Naive thymus-derived CD4-positive, alpha-beta T cell (primary cell): ENCODE measurements at regions not wholly inside any gene's neighbourhood (a gene's known extent, or its start where the extent isn't known, plus 50 kb on each side); places are given as distances from the start of the nearest gene placed in this dataset.

Experiments
- ATAC-seq: fragments of 150-1000 bp; cut with Tn5 transposase; 2 replicates; pipeline ENCODE4 v1.10.0; 2021; ENCODE audit warnings: mild to moderate bottlenecking, moderate library complexity
- CTCF ChIA-PET: fragments of 350-600 bp; sonication (Branson Sonifier 250); formaldehyde crosslinking; loops from one replicate; lab custom pipeline; 2021; ENCODE audit warnings: antibody characterized with exemption; lab: Charles Lee
- POLR2A ChIA-PET: fragments of 350-600 bp; sonication (Branson Sonifier 250); formaldehyde crosslinking; loops from one replicate; lab custom pipeline; 2021; ENCODE audit warnings: antibody characterized with exemption, inconsistent platforms; lab: Charles Lee
- DNase-seq, 9 donors: peaks; one replicate each; pipeline versions ENCODE4 v3.0.0 to v3.0.0-alpha.2; 2020 to 2022; ENCODE audit warnings: mixed read lengths in 1 of 9
- H3K27ac ChIP-seq: one replicate; pipeline ENCODE4 v1.7.0; 2013; ENCODE audit warnings: mild to moderate bottlenecking, low read depth, low read length, moderate library complexity
- H3K27me3 ChIP-seq, 2 donors: one replicate each; pipeline ENCODE4 v1.7.0; 2013; ENCODE audit warnings: low read length in 2 of 2, mild to moderate bottlenecking in 2 of 2, moderate library complexity in 2 of 2; ENCODE audit not compliant: control insufficient read depth in 2 of 2, insufficient read depth in 2 of 2
- H3K36me3 ChIP-seq, 3 experiments: 1 replicate in 2 of 3; 2 replicates in 1 of 3; pipeline ENCODE4 v1.7.0; 2013; ENCODE audit warnings: low read length in 3 of 3, mild to moderate bottlenecking in 3 of 3, moderate library complexity in 1 of 3; ENCODE audit not compliant: insufficient read depth in 3 of 3, control insufficient read depth in 2 of 3
- H3K4me1 ChIP-seq, 2 donors: one replicate each; pipeline ENCODE4 v1.7.0; 2013; ENCODE audit warnings: low read length in 2 of 2, mild to moderate bottlenecking in 2 of 2, moderate library complexity in 1 of 2; ENCODE audit not compliant: control insufficient read depth in 2 of 2, insufficient read depth in 2 of 2
- H3K4me3 ChIP-seq: 2 replicates; pipeline ENCODE4 v1.7.0; 2013; ENCODE audit warnings: mild to moderate bottlenecking, low read length
- H3K9me3 ChIP-seq, 3 experiments: 1 replicate in 2 of 3; 2 replicates in 1 of 3; pipeline ENCODE4 v1.7.0; 2013; ENCODE audit warnings: low read length in 3 of 3; ENCODE audit not compliant: control insufficient read depth in 2 of 3
- H3K27ac Mint-ChIP-seq, 9 donors: one replicate each; pipeline ENCODE4 v1.8.0; 2020 to 2022; ENCODE audit warnings: mixed read lengths in 9 of 9, mild to moderate bottlenecking in 8 of 9, moderate library complexity in 5 of 9, inconsistent platforms in 2 of 9
- H3K27me3 Mint-ChIP-seq, 5 donors: one replicate each; pipeline ENCODE4 v1.8.0; 2021 to 2022; ENCODE audit warnings: mixed read lengths in 5 of 5, mild to moderate bottlenecking in 1 of 5
- H3K36me3 Mint-ChIP-seq, 5 donors: one replicate each; pipeline ENCODE4 v1.8.0; 2020 to 2022; ENCODE audit warnings: mixed read lengths in 5 of 5, mild to moderate bottlenecking in 3 of 5, inconsistent platforms in 1 of 5
- H3K4me1 Mint-ChIP-seq, 7 donors: one replicate each; pipeline ENCODE4 v1.8.0; 2020 to 2022; ENCODE audit warnings: mixed read lengths in 7 of 7, mild to moderate bottlenecking in 3 of 7, inconsistent platforms in 1 of 7
- H3K4me3 Mint-ChIP-seq, 10 donors: one replicate each; pipeline ENCODE4 v1.8.0; 2020 to 2022; ENCODE audit warnings: mild to moderate bottlenecking in 10 of 10, mixed read lengths in 10 of 10, moderate library complexity in 6 of 10, inconsistent platforms in 2 of 10
- H3K9me3 Mint-ChIP-seq, 11 donors: one replicate each; pipeline ENCODE4 v1.8.0; 2020 to 2022; ENCODE audit warnings: mixed read lengths in 11 of 11, mild to moderate bottlenecking in 4 of 11, inconsistent platforms in 1 of 11, moderate library complexity in 1 of 11
- intact Hi-C, 2 donors: fragments of 100-400 bp; cut with micrococcal nuclease; formaldehyde crosslinking; loops; one replicate each; pipeline ENCODE4 v1.15.1; 2023

DNA sequence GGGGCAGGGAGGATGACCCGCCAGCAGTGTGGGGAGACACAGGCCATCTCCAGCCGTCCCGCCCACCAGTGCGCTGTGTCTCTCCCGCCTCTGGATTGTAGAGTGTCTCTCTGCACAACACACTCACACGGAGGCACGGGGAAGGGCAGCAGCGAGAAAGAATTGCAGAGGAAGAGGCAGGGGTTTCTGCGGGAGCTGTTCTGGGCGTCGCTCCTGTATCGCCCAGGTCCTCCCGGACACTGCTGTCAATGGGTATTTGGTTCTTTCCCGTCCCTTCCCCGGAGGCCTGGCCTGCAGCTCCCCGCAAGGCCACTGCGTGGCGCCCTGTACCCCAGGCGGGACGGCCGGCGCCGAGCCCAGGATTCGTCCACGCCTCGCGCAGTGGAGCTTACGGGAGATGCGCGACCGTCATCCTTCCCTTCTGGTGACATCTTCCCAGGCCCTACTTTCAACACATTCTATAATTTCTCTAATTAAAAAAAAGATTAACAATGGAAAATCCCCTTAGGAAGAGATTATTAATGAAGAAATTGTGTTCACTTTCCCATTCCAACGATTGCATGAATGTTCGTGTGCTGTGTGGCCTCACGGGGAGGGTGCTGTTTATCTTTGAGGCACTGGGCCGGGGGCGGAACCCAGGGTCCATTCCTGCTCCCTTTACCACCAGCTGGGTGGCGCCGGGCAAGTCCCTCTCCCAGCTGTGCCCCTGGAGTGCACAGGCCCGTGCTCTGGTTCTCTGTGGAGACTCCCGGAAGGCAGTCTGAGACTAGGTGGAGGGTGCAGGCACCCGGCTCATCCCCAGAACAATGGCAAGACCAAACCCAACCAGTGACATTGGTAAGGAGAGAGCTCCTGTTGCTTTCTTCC, 95.7 kb downstream of the CPZ start:
- H3K36me3 ChIP-seq: no peaks in the 10 kb centered on the region
- no peaks in the 10 kb centered on the region for H3K36me3 Mint-ChIP-seq
- DNase-seq (no peak), ATAC-seq (no peak)
- POLR2A ChIA-PET: no interaction called here
- H3K27me3 ChIP-seq: no peaks in the 10 kb centered on the region
- H3K27ac Mint-ChIP-seq: no peak overlapping the region
- no peaks in the 10 kb centered on the region for H3K4me1 ChIP-seq
- intact Hi-C loops: no loop called here
- no peak overlapping the region for H3K4me3 ChIP-seq
- CTCF ChIA-PET: no interaction called here
- peaks cover 0 to 30% (median 16%) of the 10 kb centered on the region in 5 donors for H3K27me3 Mint-ChIP-seq
- no peaks in the 10 kb centered on the region for H3K9me3 ChIP-seq
- H3K4me1 Mint-ChIP-seq: no peaks in the 10 kb centered on the region
- peaks cover 0 to 14% (median 2%) of the 10 kb centered on the region in 11 donors for H3K9me3 Mint-ChIP-seq
- H3K4me3 Mint-ChIP-seq: no peak overlapping the region
- no peak overlapping the region for H3K27ac ChIP-seq

DNA sequence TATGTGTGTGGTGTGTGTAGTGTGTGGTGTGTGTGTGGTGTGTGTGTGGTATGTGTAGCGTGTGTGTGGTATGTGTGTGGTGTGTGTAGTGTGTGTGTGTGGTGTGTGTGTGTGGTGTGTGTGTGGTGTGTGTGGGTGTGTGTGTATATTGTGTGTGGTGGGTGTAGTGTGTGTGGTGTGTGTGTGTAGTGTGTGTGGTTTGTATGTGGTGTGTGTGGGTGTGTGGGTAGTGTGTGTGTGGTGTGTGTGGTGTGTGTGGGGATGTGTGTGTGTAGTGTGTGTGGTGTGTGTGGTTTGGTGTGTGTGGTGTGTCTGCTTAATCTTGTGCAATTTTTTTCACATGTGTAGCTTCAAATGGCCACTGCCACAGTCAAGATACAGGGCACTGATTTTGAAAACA, 94.5 kb downstream of the CPZ start:
- Mint-ChIP-seq H3K4me1 (no peaks in the 10 kb centered on the region), H3K27me3 (peaks cover 0 to 38% (median 16%) of the 10 kb centered on the region in 5 donors), H3K27ac (no peak overlapping the region), H3K9me3 (peaks cover 0 to 8% (median 2%) of the 10 kb centered on the region in 11 donors), H3K36me3 (no peaks in the 10 kb centered on the region), H3K4me3 (no peak overlapping the region)
- Histone ChIP-seq H3K36me3 (no peaks in the 10 kb centered on the region), H3K27ac (no peak overlapping the region), H3K4me1 (no peaks in the 10 kb centered on the region), H3K4me3 (no peak overlapping the region), H3K9me3 (no peaks in the 10 kb centered on the region), H3K27me3 (no peaks in the 10 kb centered on the region)
- intact Hi-C loops: no loop called here
- ATAC-seq: no peak
- POLR2A ChIA-PET: no interaction called here
- no peak for DNase-seq
- CTCF ChIA-PET: no interaction called here

DNA sequence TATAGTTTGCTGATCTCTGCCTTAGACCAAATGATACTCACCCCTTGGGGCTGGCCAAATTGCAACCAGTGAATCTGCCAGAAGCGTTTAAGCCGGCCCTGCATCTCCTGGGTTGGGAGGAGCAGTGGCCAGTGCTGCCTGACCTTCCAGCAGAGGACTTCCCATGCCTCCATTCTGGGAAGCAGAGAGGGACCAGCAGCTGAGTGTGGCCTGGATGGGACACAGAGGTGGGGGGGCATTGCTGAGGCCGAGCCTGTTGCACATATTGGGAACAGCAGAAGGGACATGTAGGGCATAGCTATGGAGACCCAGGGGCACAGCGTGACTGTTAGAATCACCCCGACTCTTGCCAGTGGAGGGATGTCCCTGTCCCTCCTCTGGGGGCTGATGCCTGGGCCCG, 93.3 kb downstream of the CPZ start:
- Histone ChIP-seq H3K27me3 (no peaks in the 10 kb centered on the region), H3K9me3 (no peaks in the 10 kb centered on the region), H3K36me3 (no peaks in the 10 kb centered on the region), H3K4me3 (no peak overlapping the region), H3K27ac (no peak overlapping the region), H3K4me1 (no peaks in the 10 kb centered on the region)
- peaks cover 0 to 8% (median 2%) of the 10 kb centered on the region in 11 donors for H3K9me3 Mint-ChIP-seq
- ATAC-seq (no peak), DNase-seq (no peak)
- peaks cover 0 to 38% (median 16%) of the 10 kb centered on the region in 5 donors for H3K27me3 Mint-ChIP-seq
- H3K27ac Mint-ChIP-seq: no peak overlapping the region
- H3K4me3 Mint-ChIP-seq: no peak overlapping the region
- no peaks in the 10 kb centered on the region for H3K36me3 Mint-ChIP-seq
- intact Hi-C loops: no loop called here
- H3K4me1 Mint-ChIP-seq: no peaks in the 10 kb centered on the region
- CTCF ChIA-PET: no interaction called here
- POLR2A ChIA-PET: no interaction called here

DNA sequence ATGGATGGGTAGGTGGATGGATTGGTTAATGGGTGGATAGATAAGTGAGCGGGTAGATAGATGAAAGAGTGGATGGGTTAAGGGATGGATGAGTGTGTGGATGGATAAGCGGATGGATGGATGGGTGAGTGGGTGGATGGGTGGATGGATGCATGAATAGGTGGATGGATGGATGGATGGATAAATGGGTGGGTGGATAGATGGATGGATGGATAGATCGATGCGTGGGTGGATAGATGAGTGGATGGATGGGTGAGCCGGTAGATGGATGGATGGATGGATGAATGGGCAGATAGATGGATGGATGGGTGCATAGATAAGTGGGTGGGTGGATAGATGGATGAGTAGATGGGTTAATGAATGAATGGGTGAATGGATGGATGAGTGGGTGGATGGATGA, 90.9 kb downstream of the CPZ start:
- Mint-ChIP-seq H3K27ac (no peak overlapping the region), H3K4me1 (peaks cover 0 to 2% (median 0%) of the 10 kb centered on the region in 7 donors), H3K9me3 (peaks cover 0 to 9% (median 0%) of the 10 kb centered on the region in 11 donors), H3K4me3 (no peak overlapping the region), H3K27me3 (peaks cover 0 to 22% (median 11%) of the 10 kb centered on the region in 5 donors), H3K36me3 (no peaks in the 10 kb centered on the region)
- Histone ChIP-seq H3K36me3 (no peaks in the 10 kb centered on the region), H3K27ac (no peak overlapping the region), H3K9me3 (no peaks in the 10 kb centered on the region), H3K4me3 (no peak overlapping the region), H3K4me1 (no peaks in the 10 kb centered on the region), H3K27me3 (no peaks in the 10 kb centered on the region)
- DNase-seq (no peak), ATAC-seq (no peak)
- ChIA-PET CTCF (no interaction called here), POLR2A (no interaction called here)
- intact Hi-C loops: no loop called here

DNA sequence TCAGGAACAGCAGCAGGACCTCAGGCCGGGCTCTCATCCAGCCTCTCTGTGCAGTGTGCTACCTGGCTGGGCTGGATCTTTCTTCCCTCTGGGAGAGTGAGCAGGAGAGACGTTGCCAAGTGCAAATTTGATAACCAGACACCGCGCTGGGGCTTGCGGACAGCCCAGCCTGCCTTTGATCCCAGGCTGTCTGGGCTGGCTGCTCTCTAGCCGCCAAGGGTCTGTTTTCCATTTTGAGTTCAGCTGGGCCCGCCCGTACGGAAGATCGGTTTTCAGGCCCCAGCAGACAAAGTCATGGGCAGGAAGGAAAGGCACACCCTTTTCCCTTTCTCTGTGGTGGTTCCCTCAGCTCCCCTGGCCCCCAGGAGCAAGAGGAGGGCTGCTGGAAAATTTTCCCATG, 90.2 kb downstream of the CPZ start:
- Mint-ChIP-seq H3K27me3 (peaks cover 0 to 22% (median 11%) of the 10 kb centered on the region in 5 donors), H3K4me3 (no peak overlapping the region), H3K9me3 (peaks cover 0 to 9% (median 0%) of the 10 kb centered on the region in 11 donors), H3K4me1 (peaks cover 0 to 2% (median 0%) of the 10 kb centered on the region in 7 donors), H3K27ac (no peak overlapping the region), H3K36me3 (no peaks in the 10 kb centered on the region)
- ChIA-PET POLR2A (no interaction called here), CTCF (no interaction called here)
- intact Hi-C loops: no loop called here
- Histone ChIP-seq H3K4me3 (no peak overlapping the region), H3K27ac (no peak overlapping the region), H3K27me3 (no peaks in the 10 kb centered on the region), H3K9me3 (no peaks in the 10 kb centered on the region), H3K4me1 (no peaks in the 10 kb centered on the region), H3K36me3 (no peaks in the 10 kb centered on the region)
- ATAC-seq (no peak), DNase-seq (no peak)

DNA sequence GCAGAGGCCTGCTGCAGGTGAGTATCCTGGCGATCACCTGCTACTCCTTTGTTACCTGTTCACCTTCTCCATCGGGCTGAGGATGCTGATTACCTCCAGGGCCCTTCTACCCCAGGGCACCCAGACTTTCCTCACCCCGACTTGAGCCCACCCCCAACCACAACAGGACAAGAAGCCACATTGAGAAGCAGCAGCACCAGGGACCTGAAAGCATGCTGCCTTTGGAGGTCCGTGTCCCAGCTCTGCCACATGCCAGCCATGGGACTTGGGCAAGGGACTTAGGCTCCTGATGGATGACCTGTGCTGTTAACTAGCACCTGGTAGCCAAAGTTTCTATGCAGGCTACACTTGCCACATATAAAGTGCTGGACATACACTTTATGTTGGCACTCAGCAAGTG, 89.7 kb downstream of the CPZ start:
- ATAC-seq (no peak), DNase-seq (no peak)
- intact Hi-C loops: no loop called here
- ChIA-PET POLR2A (no interaction called here), CTCF (no interaction called here)
- no peak overlapping the region for H3K27ac ChIP-seq
- no peaks in the 10 kb centered on the region for H3K9me3 ChIP-seq
- Mint-ChIP-seq H3K27me3 (peaks cover 0 to 18% (median 11%) of the 10 kb centered on the region in 5 donors), H3K4me3 (no peak overlapping the region), H3K36me3 (no peaks in the 10 kb centered on the region), H3K9me3 (peaks cover 0 to 9% (median 0%) of the 10 kb centered on the region in 11 donors), H3K27ac (no peak overlapping the region), H3K4me1 (peaks cover 0 to 2% (median 0%) of the 10 kb centered on the region in 7 donors)
- no peaks in the 10 kb centered on the region for H3K4me1 ChIP-seq
- H3K36me3 ChIP-seq: no peaks in the 10 kb centered on the region
- H3K27me3 ChIP-seq: no peaks in the 10 kb centered on the region
- H3K4me3 ChIP-seq: no peak overlapping the region

DNA sequence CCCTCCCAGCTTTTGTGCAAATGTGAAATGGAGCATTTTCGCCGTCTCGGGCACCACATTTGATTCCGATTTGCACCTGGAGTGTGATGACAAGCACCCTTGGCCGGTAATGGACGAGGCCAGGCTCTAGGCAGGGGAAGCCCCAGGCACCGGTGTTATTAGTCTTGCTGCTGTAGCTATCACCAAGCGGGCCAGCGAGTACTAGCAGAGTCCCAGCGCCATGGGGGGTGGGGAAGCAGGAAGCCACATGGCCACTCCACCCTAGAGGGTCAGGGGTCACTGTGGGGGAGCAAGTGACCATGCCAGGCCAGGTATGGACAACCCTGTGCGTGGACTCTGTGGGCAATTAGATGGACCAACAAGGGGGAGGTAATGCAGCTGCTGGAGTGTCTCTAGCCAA, 88.8 kb downstream of the CPZ start:
- Mint-ChIP-seq H3K27me3 (peaks cover 0 to 12% (median 4%) of the 10 kb centered on the region in 5 donors), H3K27ac (no peak overlapping the region), H3K4me3 (no peak overlapping the region), H3K4me1 (peaks cover 0 to 2% (median 0%) of the 10 kb centered on the region in 7 donors), H3K36me3 (no peaks in the 10 kb centered on the region), H3K9me3 (peaks cover 0 to 13% (median 0%) of the 10 kb centered on the region in 11 donors)
- POLR2A ChIA-PET: no interaction called here
- CTCF ChIA-PET: no interaction called here
- no peak for DNase-seq
- no peak overlapping the region for H3K4me3 ChIP-seq
- H3K4me1 ChIP-seq: no peaks in the 10 kb centered on the region
- no peaks in the 10 kb centered on the region for H3K36me3 ChIP-seq
- H3K9me3 ChIP-seq: no peaks in the 10 kb centered on the region
- ATAC-seq: no peak
- intact Hi-C loops: no loop called here
- no peak overlapping the region for H3K27ac ChIP-seq
- H3K27me3 ChIP-seq: no peaks in the 10 kb centered on the region
